T-helper 2 cell treated with Interferon-gamma antibody and Interleukin-4, amounts not matched to agents 5 μg/mL and 100 μg/mL, for 36 hours (primary cell): ENCODE measurements at regions not wholly inside any gene's neighbourhood (a gene's known extent, or its start where the extent isn't known, plus 50 kb on each side); places are given as distances from the start of the nearest gene placed in this dataset.
"Not testable (repeated sequence)": the region's sequence is repeated elsewhere in the genome, so short reads cannot be mapped to it uniquely, and the experiment has no call there.

Experiments
- DNase-seq: peaks from one replicate; pipeline ENCODE4 v3.0.0; 2021; ENCODE audit warnings: low spot score
- H3K27ac Mint-ChIP-seq: one replicate; pipeline ENCODE4 v1.8.0; 2021; ENCODE audit warnings: mild to moderate bottlenecking, mixed read lengths
- H3K27me3 Mint-ChIP-seq: one replicate; pipeline ENCODE4 v1.8.0; 2021; ENCODE audit warnings: low read depth, mixed read lengths
- H3K36me3 Mint-ChIP-seq: one replicate; pipeline ENCODE4 v1.8.0; 2021; ENCODE audit warnings: low read depth, mixed read lengths
- H3K4me1 Mint-ChIP-seq: one replicate; pipeline ENCODE4 v1.8.0; 2021; ENCODE audit warnings: low read depth, mixed read lengths
- H3K4me3 Mint-ChIP-seq: one replicate; pipeline ENCODE4 v1.8.0; 2022; ENCODE audit warnings: mild to moderate bottlenecking, moderate library complexity, mixed read lengths
- H3K9me3 Mint-ChIP-seq: one replicate; pipeline ENCODE4 v1.8.0; 2021; ENCODE audit warnings: mixed read lengths

GRCh38 chr18:55998801-55999385, 410.9 kb upstream of the TCF4 start:
- no peaks in the 10 kb centered on the region for H3K36me3 Mint-ChIP-seq

DNA sequence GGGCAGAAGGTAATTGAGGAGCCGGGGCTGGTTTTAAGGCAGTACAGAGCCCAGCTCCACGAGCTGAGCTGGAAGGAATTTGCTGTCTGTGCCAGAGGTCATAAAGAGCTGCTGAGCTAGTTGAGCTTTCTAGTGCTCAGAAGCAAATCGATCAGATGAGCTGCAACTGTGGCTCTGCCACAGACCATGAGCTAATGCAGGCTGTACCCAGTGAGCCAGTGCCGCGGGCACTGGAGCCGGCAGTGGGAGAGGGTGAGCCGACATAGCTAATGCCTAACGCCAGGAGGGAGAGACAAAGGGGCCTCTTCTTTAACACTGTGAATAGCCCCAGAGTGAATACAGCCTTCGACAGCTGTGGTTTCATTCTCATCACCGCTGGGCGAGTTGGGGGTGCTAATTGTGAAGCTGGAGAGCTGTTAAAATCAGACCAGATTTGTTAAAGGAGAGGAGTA, 410.1 kb upstream of the TCF4 start:
- no peak for DNase-seq
- Mint-ChIP-seq H3K4me3 (no peak overlapping the region), H3K4me1 (peaks cover 3% of the 10 kb centered on the region), H3K27ac (no peak overlapping the region), H3K9me3 (no peaks in the 10 kb centered on the region), H3K36me3 (no peaks in the 10 kb centered on the region), H3K27me3 (no peaks in the 10 kb centered on the region)

More at GRCh38 chr18:55998801-55999385, 410.9 kb upstream of the TCF4 start:
- H3K27me3 Mint-ChIP-seq: no peaks in the 10 kb centered on the region
- no peaks in the 10 kb centered on the region for H3K9me3 Mint-ChIP-seq
- DNase-seq: no peak
- H3K4me3 Mint-ChIP-seq: no peak overlapping the region
- H3K27ac Mint-ChIP-seq: no peak overlapping the region
- peaks cover 3% of the 10 kb centered on the region for H3K4me1 Mint-ChIP-seq

DNA sequence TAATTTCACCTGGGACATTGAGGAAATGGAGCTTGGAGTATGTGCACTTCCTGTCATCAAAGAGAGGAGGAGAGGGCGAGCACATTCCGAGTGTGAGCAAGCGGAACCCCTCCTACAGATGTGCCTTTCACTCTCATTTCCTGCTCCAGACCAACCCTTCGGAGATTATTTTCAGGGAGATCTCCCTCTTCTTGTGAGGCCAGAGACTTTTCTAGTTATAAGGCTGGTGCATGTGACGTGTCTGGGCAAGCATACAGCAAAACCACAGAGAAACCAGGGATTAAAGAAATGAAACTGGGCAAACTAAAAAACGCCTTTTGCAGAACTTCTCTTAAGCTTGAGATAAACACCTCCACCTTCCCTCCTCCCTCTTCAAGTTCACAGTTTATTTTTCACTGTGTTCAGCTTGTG, 409.2 kb upstream of the TCF4 start:
- Mint-ChIP-seq H3K9me3 (no peaks in the 10 kb centered on the region), H3K36me3 (no peaks in the 10 kb centered on the region), H3K4me3 (no peak overlapping the region), H3K4me1 (peaks cover 3% of the 10 kb centered on the region), H3K27ac (no peak overlapping the region), H3K27me3 (no peaks in the 10 kb centered on the region)
- DNase-seq: no peak

DNA sequence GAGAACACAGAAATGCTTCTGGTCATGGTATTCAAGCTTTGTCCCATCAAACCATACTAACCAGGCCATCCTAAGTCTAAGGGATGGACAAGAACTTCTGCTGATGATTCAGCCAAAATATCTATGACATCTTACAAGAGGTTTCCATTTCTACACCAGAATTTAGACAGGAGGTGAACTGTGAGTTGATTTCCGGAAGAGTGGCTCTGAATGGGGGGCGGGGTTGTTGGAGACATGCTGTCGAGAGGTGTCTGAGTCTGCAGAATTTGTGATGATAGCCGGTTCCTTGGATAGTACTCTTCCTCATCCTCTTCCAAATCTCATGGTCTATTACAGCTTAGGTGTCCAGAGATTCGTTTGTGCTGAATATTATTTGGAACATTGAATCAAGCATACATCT, 408.7 kb upstream of the TCF4 start:
- DNase-seq: no peak
- Mint-ChIP-seq H3K4me3 (no peak overlapping the region), H3K27ac (no peak overlapping the region), H3K36me3 (no peaks in the 10 kb centered on the region), H3K9me3 (no peaks in the 10 kb centered on the region), H3K4me1 (peaks cover 3% of the 10 kb centered on the region), H3K27me3 (no peaks in the 10 kb centered on the region)

- Mint-ChIP-seq H3K4me3 (no peak overlapping the region), H3K4me1 (no peaks in the 10 kb centered on the region), H3K27me3 (no peaks in the 10 kb centered on the region), H3K36me3 (no peaks in the 10 kb centered on the region), H3K9me3 (peaks cover 16% of the 10 kb centered on the region), H3K27ac (no peak overlapping the region)
- DNase-seq: no peak
Measured at GRCh38 chr18:55990186-55990585, 402.2 kb upstream of the TCF4 start.

DNA sequence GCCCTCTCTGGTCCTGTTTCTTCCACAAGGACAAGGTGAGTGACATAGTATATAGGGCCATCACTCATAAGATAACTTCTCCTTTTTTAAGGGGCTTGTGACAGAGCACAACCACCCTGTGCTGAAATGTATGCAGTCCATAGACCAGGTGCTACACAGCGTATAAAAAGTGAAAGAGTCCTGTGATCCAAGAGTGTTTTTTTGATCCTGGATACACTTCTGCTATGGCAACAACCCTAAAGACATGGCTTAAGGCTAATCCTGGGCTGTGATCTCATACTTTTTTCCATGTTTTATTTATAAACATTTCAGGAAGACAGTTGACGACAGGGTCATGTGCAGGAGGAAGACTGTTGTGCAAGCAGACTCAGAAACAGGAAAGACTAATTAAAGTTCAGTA, 400.5 kb upstream of the TCF4 start:
- H3K27ac Mint-ChIP-seq: no peak overlapping the region
- H3K27me3 Mint-ChIP-seq: no peaks in the 10 kb centered on the region
- no peak for DNase-seq
- no peak overlapping the region for H3K4me3 Mint-ChIP-seq
- peaks cover 25% of the 10 kb centered on the region for H3K9me3 Mint-ChIP-seq
- no peaks in the 10 kb centered on the region for H3K36me3 Mint-ChIP-seq
- H3K4me1 Mint-ChIP-seq: no peaks in the 10 kb centered on the region

GRCh38 chr18:55983433-55983832, 395.4 kb upstream of the TCF4 start:
- Mint-ChIP-seq H3K4me1 (no peaks in the 10 kb centered on the region), H3K36me3 (no peaks in the 10 kb centered on the region), H3K4me3 (no peak overlapping the region), H3K27ac (no peak overlapping the region), H3K9me3 (peaks cover 24% of the 10 kb centered on the region), H3K27me3 (no peaks in the 10 kb centered on the region)
- DNase-seq: no peak

DNA sequence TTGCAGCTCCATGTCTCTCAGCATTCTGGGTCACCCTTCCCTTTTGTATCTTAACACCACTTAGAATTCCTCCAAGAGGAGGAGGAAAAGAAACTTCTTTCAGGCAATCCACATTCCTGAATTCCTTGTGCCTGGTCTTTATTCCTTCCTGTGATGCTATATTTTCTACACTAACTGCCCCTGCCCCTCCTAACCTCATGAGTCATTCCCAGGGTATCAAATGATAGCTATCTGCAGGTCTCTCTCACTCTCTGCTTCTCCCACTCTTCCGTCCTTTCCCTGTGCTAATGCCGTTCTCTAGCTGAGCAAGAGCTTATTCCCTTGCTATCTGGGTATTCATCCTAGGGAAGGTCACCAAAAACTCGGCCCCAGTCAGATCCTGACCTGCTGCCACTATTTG, 395.0 kb upstream of the TCF4 start:
- H3K4me1 Mint-ChIP-seq: no peaks in the 10 kb centered on the region
- no peaks in the 10 kb centered on the region for H3K36me3 Mint-ChIP-seq
- H3K27me3 Mint-ChIP-seq: no peaks in the 10 kb centered on the region
- H3K4me3 Mint-ChIP-seq: no peak overlapping the region
- H3K27ac Mint-ChIP-seq: no peak overlapping the region
- no peak for DNase-seq
- H3K9me3 Mint-ChIP-seq: peaks cover 20% of the 10 kb centered on the region

DNA sequence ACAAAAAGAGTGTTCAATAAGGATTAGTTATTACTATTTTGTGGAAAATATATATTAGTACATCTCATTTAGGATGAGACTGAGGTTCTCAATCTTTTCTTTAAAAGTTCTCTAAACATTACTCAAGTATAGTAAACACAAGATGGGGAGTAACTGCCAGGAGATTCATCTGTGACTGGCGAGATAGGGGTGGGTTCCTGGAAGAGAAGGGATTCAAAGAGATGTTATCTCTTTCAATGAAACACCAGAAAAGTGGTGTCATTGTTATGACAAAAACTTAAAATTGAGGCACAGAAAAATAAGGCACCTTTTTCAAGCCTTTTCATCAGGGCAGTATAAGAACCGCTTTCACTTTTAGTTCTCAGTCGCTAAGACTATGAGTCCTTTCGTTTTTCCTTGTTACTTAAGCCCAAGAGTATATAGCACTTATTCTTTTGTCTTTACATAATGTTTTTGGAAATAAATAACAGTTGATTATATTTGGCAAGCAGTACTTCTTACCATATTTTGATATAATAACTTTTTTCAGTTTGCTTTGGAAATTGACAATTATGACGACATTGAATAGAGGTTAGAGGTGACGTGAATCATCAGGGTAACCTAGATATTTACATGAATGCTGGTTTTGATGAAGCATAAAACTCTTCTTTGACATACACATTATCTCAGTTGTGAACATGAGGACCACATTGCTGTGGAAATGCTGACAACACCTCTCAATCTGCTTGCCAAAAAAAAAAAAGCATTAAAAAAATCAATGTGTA, 393.9 kb upstream of the TCF4 start:
- H3K27ac Mint-ChIP-seq: no peak overlapping the region
- H3K4me3 Mint-ChIP-seq: no peak overlapping the region
- H3K9me3 Mint-ChIP-seq: peaks cover 15% of the 10 kb centered on the region
- H3K36me3 Mint-ChIP-seq: no peaks in the 10 kb centered on the region
- H3K4me1 Mint-ChIP-seq: no peaks in the 10 kb centered on the region
- H3K27me3 Mint-ChIP-seq: no peaks in the 10 kb centered on the region
- no peak for DNase-seq

- no peak for DNase-seq
- peaks cover 2% of the 10 kb centered on the region for H3K4me1 Mint-ChIP-seq
- H3K4me3 Mint-ChIP-seq: no peak overlapping the region
- H3K9me3 Mint-ChIP-seq: peaks cover 6% of the 10 kb centered on the region
- no peaks in the 10 kb centered on the region for H3K36me3 Mint-ChIP-seq
- H3K27me3 Mint-ChIP-seq: no peaks in the 10 kb centered on the region
- H3K27ac Mint-ChIP-seq: no peak overlapping the region
Measured at GRCh38 chr18:55974521-55974920, 386.5 kb upstream of the TCF4 start.

- H3K27me3 Mint-ChIP-seq: no peaks in the 10 kb centered on the region
- peaks cover 6% of the 10 kb centered on the region for H3K9me3 Mint-ChIP-seq
- no peak for DNase-seq
- H3K4me1 Mint-ChIP-seq: peaks cover 2% of the 10 kb centered on the region
- no peak overlapping the region for H3K27ac Mint-ChIP-seq
- H3K4me3 Mint-ChIP-seq: no peak overlapping the region
- no peaks in the 10 kb centered on the region for H3K36me3 Mint-ChIP-seq
Measured at GRCh38 chr18:55968550-55968949, 380.6 kb upstream of the TCF4 start.

- Mint-ChIP-seq H3K27ac (no peak overlapping the region), H3K27me3 (no peaks in the 10 kb centered on the region), H3K4me3 (no peak overlapping the region), H3K9me3 (no peaks in the 10 kb centered on the region), H3K4me1 (peaks cover 2% of the 10 kb centered on the region), H3K36me3 (no peaks in the 10 kb centered on the region)
- no peak for DNase-seq
Measured at GRCh38 chr18:55967019-55967418, 379.0 kb upstream of the TCF4 start.

DNA sequence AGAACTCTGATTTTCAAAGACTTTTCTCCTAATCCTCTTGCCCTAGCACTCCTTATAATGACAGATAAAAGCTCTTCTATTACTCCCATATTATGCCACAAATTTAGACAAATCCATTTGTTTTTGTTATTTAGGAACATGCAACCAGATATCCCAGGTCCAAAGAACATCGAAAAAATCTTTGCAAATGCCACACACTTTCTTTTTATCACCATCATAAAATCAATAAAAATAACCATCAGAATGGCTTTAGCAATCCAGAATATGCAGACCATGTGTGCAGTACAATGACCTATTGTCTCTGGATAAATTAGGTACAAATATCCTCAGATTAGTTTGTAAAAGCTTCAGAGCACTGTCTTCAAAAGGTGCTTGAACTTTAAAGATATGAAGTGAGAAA, 376.2 kb upstream of the TCF4 start:
- Mint-ChIP-seq H3K4me3 (no peak overlapping the region), H3K36me3 (no peaks in the 10 kb centered on the region), H3K27ac (no peak overlapping the region)

DNA sequence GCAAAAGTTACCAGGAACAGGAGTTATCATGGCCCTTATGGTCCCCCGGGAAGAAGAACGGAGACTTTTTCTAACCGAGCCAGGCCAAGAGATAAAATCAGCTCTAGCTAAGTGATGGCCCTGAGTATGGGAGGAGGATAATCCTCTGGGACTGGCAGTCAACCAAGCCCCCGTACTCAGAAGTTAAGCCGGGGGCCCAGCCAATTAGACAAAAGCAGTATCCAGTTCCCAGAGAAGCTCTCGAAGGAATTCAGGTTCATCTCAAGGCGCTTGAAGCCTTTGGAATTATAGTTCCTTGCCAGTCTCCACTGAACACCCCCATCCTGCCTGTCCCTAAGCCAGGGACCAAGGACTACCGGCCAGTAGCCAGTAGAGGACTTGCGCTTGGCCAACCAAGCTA, 365.3 kb upstream of the TCF4 start:
- Mint-ChIP-seq H3K27me3 (no peaks in the 10 kb centered on the region), H3K27ac (no peak overlapping the region), H3K4me3 (no peak overlapping the region), H3K9me3 (peaks cover 13% of the 10 kb centered on the region), H3K4me1 (no peaks in the 10 kb centered on the region), H3K36me3 (no peaks in the 10 kb centered on the region)
- no peak for DNase-seq

More for the DNA sequence above, 376.2 kb upstream of the TCF4 start:
- Mint-ChIP-seq H3K4me1 (no peaks in the 10 kb centered on the region), H3K27me3 (no peaks in the 10 kb centered on the region), H3K9me3 (no peaks in the 10 kb centered on the region)
- no peak for DNase-seq

DNA sequence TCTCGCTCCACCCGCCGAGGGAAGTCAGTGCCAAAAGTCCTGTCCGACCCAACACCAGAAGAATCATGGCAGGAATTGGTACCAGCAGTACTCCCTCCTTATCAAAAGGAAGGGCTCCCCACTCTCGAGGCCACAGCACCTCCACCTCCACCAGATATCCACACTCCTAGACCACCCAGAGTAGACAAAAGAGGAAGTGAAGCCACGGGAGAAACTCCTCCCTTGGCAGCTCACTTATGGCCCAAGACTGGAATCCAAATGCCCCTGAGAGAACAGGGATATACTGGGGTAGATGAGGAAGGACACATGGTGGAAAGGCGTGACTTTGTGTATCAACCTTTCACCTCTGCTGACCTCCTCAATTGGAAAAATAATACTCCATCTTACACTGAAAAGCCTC, 363.7 kb upstream of the TCF4 start:
- H3K4me1 Mint-ChIP-seq, H3K36me3 Mint-ChIP-seq: not testable (repeated sequence)

More for the DNA sequence above, 363.7 kb upstream of the TCF4 start:
- not testable (repeated sequence) for H3K27ac Mint-ChIP-seq, DNase-seq, H3K4me3 Mint-ChIP-seq, H3K27me3 Mint-ChIP-seq
- peaks cover 13% of the 10 kb centered on the region for H3K9me3 Mint-ChIP-seq
